Transverse colon (tissue), 4 donors: ENCODE measurements at regions not wholly inside any gene's neighbourhood (a gene's known extent, or its start where the extent isn't known, plus 50 kb on each side); places are given as distances from the start of the nearest gene placed in this dataset.
"Not testable (repeated sequence)": the region's sequence is repeated elsewhere in the genome, so short reads cannot be mapped to it uniquely, and the experiment has no call there.

Source experiments
- DNase-seq: peaks from one replicate; pipeline ENCODE4 v3.0.0-alpha.2; 2019
- H3K27ac ChIP-seq, 4 donors: fragments of 200-600 bp; sonication (generic); 2 replicates each; pipeline ENCODE4 v1.5.1; 2016 to 2018; ENCODE audit warnings: inconsistent platforms in 4 of 4
- H3K27me3 ChIP-seq: fragments of 200-600 bp; sonication (generic); 2 replicates; pipeline ENCODE4 v1.5.1; 2017; ENCODE audit warnings: inconsistent platforms
- H3K36me3 ChIP-seq, 4 donors: fragments of 200-600 bp; sonication (generic); 2 replicates each; pipeline ENCODE4 v1.5.1; 2017 to 2019; ENCODE audit warnings: inconsistent platforms in 4 of 4
- H3K4me1 ChIP-seq, 4 donors: fragments of 200-600 bp; sonication (generic); 2 replicates each; pipeline ENCODE4 v1.5.1; 2017 to 2020; ENCODE audit warnings: inconsistent platforms in 4 of 4
- H3K4me3 ChIP-seq, 4 donors: fragments of 200-600 bp; sonication (generic); 1 replicate in 1 of 4; 2 replicates in 3 of 4; pipeline versions ENCODE4 v1.5.1 to v1.6.1; 2017 to 2019; ENCODE audit warnings: inconsistent platforms in 4 of 4
- H3K9me3 ChIP-seq, 2 donors: fragments of 200-600 bp; sonication (generic); 2 replicates each; pipeline ENCODE4 v1.5.1; 2017 to 2019; ENCODE audit warnings: inconsistent platforms in 2 of 2
- WGBS, 2 donors: methylation state at CpG; one replicate each; pipeline ENCODE4 v1.1.5; 2018; ENCODE audit warnings: low coverage in 1 of 2; 5-methylcytosine and 5-hydroxymethylcytosine counted together
- in situ Hi-C, 4 donors: fragments of 200-750 bp; cut with MboI; loops; one replicate each; pipeline versions ENCODE4 v1.15.0 to v1.15.1; 2017; ENCODE audit warnings: low sequenced_read_pairs in 3 of 4, low pct_ligation_motif_present in 1 of 4, low pct_unique_long_range_greater_than_20kb in 1 of 4
- intact Hi-C: fragments of 100-400 bp; cut with DNase I; formaldehyde crosslinking; loops from one replicate; pipeline ENCODE4 v1.15.1; 2023; ENCODE audit warnings: low total_unique reads

GRCh38 chr15:101949380-101950065 is 137.5 kb downstream of the OR4F15 start:
- DNase-seq, H3K27me3 ChIP-seq, H3K4me3 ChIP-seq, H3K4me1 ChIP-seq, intact Hi-C loops, H3K36me3 ChIP-seq, H3K27ac ChIP-seq, H3K9me3 ChIP-seq, in situ Hi-C loops: not testable (repeated sequence)
- WGBS, 2 donors: 42 to 49% methylated on average over 1 of the region's 1 CpG

GRCh38 chr15:101953993-101954392 is 142.0 kb downstream of the OR4F15 start:
- WGBS, 2 donors: 72% methylated on average over 2 of the region's 7 CpGs; no CpG with 5 or more reads in 1 of the 2 donors
- in situ Hi-C loops, H3K27me3 ChIP-seq: not testable (repeated sequence)

DNA sequence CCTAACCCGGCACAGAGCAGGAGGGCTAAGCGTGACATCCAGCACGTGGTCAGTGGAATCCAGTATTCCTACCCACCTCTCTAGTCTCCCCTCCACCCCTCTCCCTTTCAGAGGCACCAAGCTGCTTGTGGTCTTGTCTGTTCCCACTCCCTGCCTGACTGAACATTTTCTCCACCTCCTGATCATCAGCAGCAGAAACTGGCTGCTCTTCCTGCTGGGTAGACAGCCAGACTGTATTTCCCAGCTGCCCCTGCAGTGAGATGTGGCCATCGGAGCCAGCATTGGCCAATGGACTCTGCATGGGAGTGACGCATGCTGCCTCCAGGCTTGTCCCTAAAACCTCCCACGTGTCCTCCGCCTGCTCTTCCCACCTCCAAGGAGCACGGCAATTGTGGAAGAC is 143.8 kb downstream of the OR4F15 start:
- H3K27ac ChIP-seq, H3K4me1 ChIP-seq, H3K4me3 ChIP-seq, H3K27me3 ChIP-seq, DNase-seq, H3K9me3 ChIP-seq, intact Hi-C loops, in situ Hi-C loops, H3K36me3 ChIP-seq: not testable (repeated sequence)
- 58% methylated on average over 3 of the region's 8 CpGs; no CpG with 5 or more reads in 1 of the 2 donors for WGBS, 2 donors

More at GRCh38 chr15:101953993-101954392, 142.0 kb downstream of the OR4F15 start:
- H3K4me3 ChIP-seq, H3K36me3 ChIP-seq, H3K9me3 ChIP-seq, H3K27ac ChIP-seq, DNase-seq, intact Hi-C loops, H3K4me1 ChIP-seq: not testable (repeated sequence)

- no CpG with 5 or more reads among the region's 4 CpGs for WGBS, 2 donors
- in situ Hi-C loops: not testable (repeated sequence)
These were observed 146.7 kb downstream of the OR4F15 start for GRCh38 chr15:101958656-101959055.

DNA sequence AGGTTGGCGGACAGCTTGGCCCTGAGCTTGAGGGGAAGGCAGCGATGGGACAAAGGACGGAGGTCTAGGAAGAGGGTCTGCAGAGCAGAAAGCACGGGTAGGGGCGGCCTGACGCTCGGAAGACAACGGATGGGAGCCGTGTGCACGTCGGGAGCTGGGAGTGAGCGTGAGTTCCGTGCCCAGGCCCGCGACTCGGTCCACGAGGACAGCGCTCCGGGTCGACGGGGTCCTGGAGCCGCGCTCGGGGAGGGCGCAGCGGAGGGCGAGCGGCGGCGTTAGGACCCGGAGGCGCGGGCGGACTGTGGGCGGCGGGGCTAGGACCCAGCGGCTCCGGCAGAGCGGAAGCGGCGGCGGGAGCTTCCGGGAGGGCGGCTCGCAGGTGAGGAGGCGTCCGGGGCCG is 149.3 kb downstream of the OR4F15 start:
- intact Hi-C loops, in situ Hi-C loops, H3K36me3 ChIP-seq, H3K27me3 ChIP-seq, H3K27ac ChIP-seq, DNase-seq, H3K9me3 ChIP-seq, H3K4me1 ChIP-seq: not testable (repeated sequence)
- H3K4me3 ChIP-seq: peak overlapping the region in 1 of 4 donors; percentile 41
- WGBS, 2 donors: no CpG with 5 or more reads among the region's 48 CpGs

More at GRCh38 chr15:101958656-101959055, 146.7 kb downstream of the OR4F15 start:
- H3K36me3 ChIP-seq, H3K9me3 ChIP-seq, H3K4me1 ChIP-seq, H3K27ac ChIP-seq, H3K4me3 ChIP-seq, intact Hi-C loops, H3K27me3 ChIP-seq, DNase-seq: not testable (repeated sequence)

DNA sequence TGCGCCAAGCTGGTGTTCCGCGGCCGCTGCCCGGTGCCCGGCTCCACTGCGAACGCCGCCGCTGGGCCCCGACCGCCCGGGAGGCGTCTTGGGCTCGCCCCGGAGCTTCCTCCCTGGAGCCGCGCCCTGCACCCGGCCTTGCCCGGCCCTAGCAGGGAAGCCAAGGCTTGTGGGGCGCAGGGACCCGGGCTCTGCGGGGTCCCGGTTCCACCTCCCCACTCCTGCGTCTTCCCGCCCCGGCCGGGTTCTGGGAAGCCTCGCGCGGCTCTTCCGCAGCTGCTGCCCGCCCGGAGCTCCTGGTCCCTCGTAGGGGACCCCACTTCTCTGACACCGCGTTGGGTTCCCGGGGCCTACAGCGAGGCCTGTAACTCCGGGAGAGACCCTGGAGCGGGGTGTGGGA is 149.8 kb downstream of the OR4F15 start:
- WGBS, 2 donors: no CpG with 5 or more reads among the region's 41 CpGs
- peak overlapping the region in 2 of 4 donors; percentile 40 to 49 for H3K4me3 ChIP-seq
- H3K9me3 ChIP-seq, H3K36me3 ChIP-seq, H3K27me3 ChIP-seq, DNase-seq, intact Hi-C loops, H3K4me1 ChIP-seq, in situ Hi-C loops: not testable (repeated sequence)
- H3K27ac ChIP-seq: peak overlapping the region in 1 of 4 donors; percentile 52

- H3K27me3 ChIP-seq, H3K36me3 ChIP-seq, H3K4me1 ChIP-seq, in situ Hi-C loops, intact Hi-C loops, H3K4me3 ChIP-seq, DNase-seq, H3K9me3 ChIP-seq, H3K27ac ChIP-seq: not testable (repeated sequence)
- 95 to 100% methylated on average over 3 to 8 of the region's 8 CpGs for WGBS, 2 donors
These were observed 151.7 kb downstream of the OR4F15 start for GRCh38 chr15:101963687-101964086.

DNA sequence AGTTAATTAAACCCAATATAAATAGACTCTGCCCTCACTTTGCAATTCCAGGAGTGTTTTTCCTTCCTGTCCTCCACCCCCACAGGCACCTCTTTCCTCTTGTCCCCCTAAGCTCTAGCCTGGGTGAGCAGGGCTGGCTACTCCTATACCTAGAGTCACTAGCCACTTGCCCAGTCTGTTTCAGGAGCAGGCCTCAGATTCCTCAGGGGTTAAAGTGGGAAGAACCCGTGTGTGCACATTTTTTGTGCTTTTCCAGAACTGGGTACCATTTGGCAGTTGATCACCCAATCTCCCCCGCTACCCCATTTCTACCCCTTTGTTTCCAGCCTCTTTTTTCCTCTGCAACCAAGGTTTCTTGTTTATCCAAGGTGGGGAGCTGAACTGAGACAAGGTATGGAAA is 153.4 kb downstream of the OR4F15 start:
- H3K4me1 ChIP-seq, DNase-seq, intact Hi-C loops, in situ Hi-C loops, H3K36me3 ChIP-seq, H3K27ac ChIP-seq, H3K9me3 ChIP-seq, H3K27me3 ChIP-seq, H3K4me3 ChIP-seq: not testable (repeated sequence)
- WGBS, 2 donors: 82% methylated on average over 2 of the region's 2 CpGs; no CpG with 5 or more reads in 1 of the 2 donors

DNA sequence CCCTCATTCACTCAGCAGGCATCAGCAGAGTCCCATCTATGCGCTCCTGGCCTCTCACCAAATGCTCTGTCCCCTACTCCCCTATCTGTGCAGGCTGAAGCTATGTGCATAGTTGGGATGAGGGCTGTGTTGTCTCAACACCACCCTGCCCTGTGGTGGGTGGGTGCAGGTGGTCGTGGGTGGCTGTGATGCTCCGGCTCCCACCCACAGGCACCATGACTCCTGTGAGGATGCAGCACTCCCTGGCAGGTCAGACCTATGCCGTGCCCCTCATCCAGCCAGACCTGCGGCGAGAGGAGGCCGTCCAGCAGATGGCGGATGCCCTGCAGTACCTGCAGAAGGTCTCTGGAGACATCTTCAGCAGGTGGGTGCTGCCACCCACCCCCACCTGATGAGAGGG is 153.9 kb downstream of the OR4F15 start:
- 93% methylated on average over 8 of the region's 8 CpGs; no CpG with 5 or more reads in 1 of the 2 donors for WGBS, 2 donors

GRCh38 chr15:101967364-101967763 is 155.4 kb downstream of the OR4F15 start:
- DNase-seq, H3K27ac ChIP-seq, H3K36me3 ChIP-seq, in situ Hi-C loops, H3K4me3 ChIP-seq, intact Hi-C loops, H3K27me3 ChIP-seq, H3K4me1 ChIP-seq, H3K9me3 ChIP-seq: not testable (repeated sequence)
- WGBS, 2 donors: 80% methylated on average over 1 of the region's 5 CpGs; no CpG with 5 or more reads in 1 of the 2 donors

More for the DNA sequence above, 153.9 kb downstream of the OR4F15 start:
- intact Hi-C loops, H3K36me3 ChIP-seq, H3K4me3 ChIP-seq, H3K27ac ChIP-seq, H3K9me3 ChIP-seq, H3K4me1 ChIP-seq, H3K27me3 ChIP-seq, in situ Hi-C loops, DNase-seq: not testable (repeated sequence)

DNA sequence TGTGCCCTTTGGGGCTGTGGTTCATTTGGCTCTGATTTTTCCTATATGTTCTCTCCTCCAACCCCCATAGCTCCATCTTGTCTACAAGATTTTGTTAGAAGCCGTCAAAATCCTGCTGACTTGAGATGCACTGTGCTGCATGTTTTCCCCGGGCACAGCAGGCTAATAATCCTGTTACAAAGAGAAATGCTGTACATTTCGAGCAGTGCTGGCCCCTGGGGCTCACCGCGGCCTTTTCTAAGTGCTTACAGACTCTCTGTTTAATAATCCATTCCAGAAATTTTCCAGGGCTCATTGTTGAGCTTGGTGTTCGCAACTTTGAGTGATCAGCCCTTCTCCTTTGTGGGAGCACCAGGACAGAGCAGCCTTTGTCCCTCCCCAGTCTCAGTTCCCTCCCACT is 158.6 kb downstream of the OR4F15 start:
- 65% methylated on average over 5 of the region's 6 CpGs; no CpG with 5 or more reads in 1 of the 2 donors for whole genome bisulfite sequencing, 2 donors
- in situ Hi-C loops, intact Hi-C loops, H3K4me3 ChIP-seq, H3K9me3 ChIP-seq, H3K27ac ChIP-seq, DNase-seq, H3K36me3 ChIP-seq, H3K27me3 ChIP-seq, H3K4me1 ChIP-seq: not testable (repeated sequence)
